Mammary epithelial cell (primary cell): ENCODE measurements at regions not wholly inside any gene's neighbourhood (a gene's known extent, or its start where the extent isn't known, plus 50 kb on each side); places are given as distances from the start of the nearest gene placed in this dataset.
"Not testable (repeated sequence)": the region's sequence is repeated elsewhere in the genome, so short reads cannot be mapped to it uniquely, and the experiment has no call there.

Experiments used
- EZH2 ChIP-seq: IDR thresholded peaks from 2 replicates; pipeline ENCODE4 v1.6.1; 2012; ENCODE audit warnings: low read length, inconsistent platforms, borderline replicate concordance
- TF ChIP-seq, protein P1 (sequence below), 2 donors: IDR thresholded peaks in 1 of 2; conservative IDR thresholded peaks in 1 of 2; 2 replicates each; pipeline ENCODE4 v1.5.1; 2011 to 2012; ENCODE audit warnings: inconsistent platforms in 2 of 2, low read length in 2 of 2, mild to moderate bottlenecking in 2 of 2, control low read depth in 1 of 2, low read depth in 1 of 2; ENCODE audit not compliant: insufficient read depth in 1 of 2; ENCODE audit errors: extremely low read depth in 1 of 2

DNA sequence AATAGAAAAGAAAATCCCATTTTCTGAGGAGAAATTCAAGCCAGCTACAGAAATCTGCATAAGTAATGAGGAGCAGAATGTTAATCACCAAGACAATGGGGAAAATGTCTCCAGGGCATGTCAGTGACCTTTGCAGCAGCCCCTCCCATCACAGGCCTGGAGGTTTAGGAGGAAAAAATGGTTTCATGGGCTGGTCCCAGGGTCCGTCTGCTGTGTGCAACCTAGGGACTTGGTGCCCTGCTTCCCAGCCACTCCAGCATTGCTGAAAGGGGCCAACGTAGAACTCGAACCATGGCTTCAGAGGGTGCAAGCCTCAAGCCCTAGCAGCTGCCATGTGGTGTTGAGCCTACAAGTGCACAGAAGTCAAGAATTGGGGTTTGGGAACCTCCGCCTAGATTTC is 116.8 kb downstream of the ENC1 start:
- TF ChIP-seq, protein P1, sequence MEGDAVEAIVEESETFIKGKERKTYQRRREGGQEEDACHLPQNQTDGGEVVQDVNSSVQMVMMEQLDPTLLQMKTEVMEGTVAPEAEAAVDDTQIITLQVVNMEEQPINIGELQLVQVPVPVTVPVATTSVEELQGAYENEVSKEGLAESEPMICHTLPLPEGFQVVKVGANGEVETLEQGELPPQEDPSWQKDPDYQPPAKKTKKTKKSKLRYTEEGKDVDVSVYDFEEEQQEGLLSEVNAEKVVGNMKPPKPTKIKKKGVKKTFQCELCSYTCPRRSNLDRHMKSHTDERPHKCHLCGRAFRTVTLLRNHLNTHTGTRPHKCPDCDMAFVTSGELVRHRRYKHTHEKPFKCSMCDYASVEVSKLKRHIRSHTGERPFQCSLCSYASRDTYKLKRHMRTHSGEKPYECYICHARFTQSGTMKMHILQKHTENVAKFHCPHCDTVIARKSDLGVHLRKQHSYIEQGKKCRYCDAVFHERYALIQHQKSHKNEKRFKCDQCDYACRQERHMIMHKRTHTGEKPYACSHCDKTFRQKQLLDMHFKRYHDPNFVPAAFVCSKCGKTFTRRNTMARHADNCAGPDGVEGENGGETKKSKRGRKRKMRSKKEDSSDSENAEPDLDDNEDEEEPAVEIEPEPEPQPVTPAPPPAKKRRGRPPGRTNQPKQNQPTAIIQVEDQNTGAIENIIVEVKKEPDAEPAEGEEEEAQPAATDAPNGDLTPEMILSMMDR (conservative IDR thresholded peaks at IDR 0.05 in 1 of 2, IDR thresholded peaks at IDR 0.05 in 1 of 2; ENCODE audit: extremely low read depth in 1 of 2, insufficient read depth in 1 of 2, low read depth in 1 of 2, low read length in 2 of 2), result not testable (repeated sequence)
- TF ChIP-seq EZH2, result not testable (repeated sequence)
